OCI-LY1 (cell line): ENCODE measurements at regions not wholly inside any gene's neighbourhood (a gene's known extent, or its start where the extent isn't known, plus 50 kb on each side); places are given as distances from the start of the nearest gene placed in this dataset.

ENCODE experiments used
- H2AFZ ChIP-seq: fragments of 200-600 bp; sonication (generic), shearing (Covaris generic); 2 replicates; pipeline ENCODE4 v1.6.0; 2014; ENCODE audit warnings: antibody characterized with exemption, mild to moderate bottlenecking, low read length
- H3F3A ChIP-seq: fragments of 200-600 bp; sonication (generic), shearing (Covaris generic); 2 replicates; pipeline ENCODE4 v1.6.0; 2014; ENCODE audit warnings: mild to moderate bottlenecking, antibody characterized with exemption, low read length, moderate library complexity; ENCODE audit not compliant: insufficient read depth
- H3K27ac ChIP-seq: fragments of 200-600 bp; sonication (generic); 2 replicates; pipeline ENCODE4 v1.5.1; 2014; ENCODE audit warnings: low read length, mixed run types, mild to moderate bottlenecking, low read depth; ENCODE audit not compliant: poor library complexity, severe bottlenecking
- H3K27me3 ChIP-seq: fragments of 200-600 bp; sonication (generic); 2 replicates; pipeline ENCODE4 v1.6.0; 2014; ENCODE audit warnings: antibody characterized with exemption, mild to moderate bottlenecking, low read length, moderate library complexity; ENCODE audit not compliant: insufficient read depth
- H3K36me3 ChIP-seq: fragments of 200-600 bp; sonication (generic); 2 replicates; pipeline ENCODE4 v1.6.1; 2014; ENCODE audit warnings: mild to moderate bottlenecking, antibody characterized with exemption, low read length, moderate library complexity, mixed read lengths; ENCODE audit not compliant: insufficient read depth
- H3K4me1 ChIP-seq: fragments of 200-600 bp; sonication (generic); 2 replicates; pipeline ENCODE4 v1.5.1; 2014; ENCODE audit warnings: mild to moderate bottlenecking, low read length, moderate library complexity; ENCODE audit not compliant: insufficient read depth, severe bottlenecking
- H3K4me2 ChIP-seq: fragments of 200-600 bp; sonication (generic), shearing (Covaris generic); 2 replicates; pipeline ENCODE4 v1.6.1; 2014; ENCODE audit warnings: low read length
- H3K4me3 ChIP-seq: fragments of 200-600 bp; sonication (generic); 2 replicates; pipeline ENCODE4 v1.5.1; 2014; ENCODE audit warnings: low read length, low read depth, mild to moderate bottlenecking, mixed read lengths; ENCODE audit not compliant: poor library complexity, severe bottlenecking
- H3K79me2 ChIP-seq: fragments of 200-600 bp; shearing (Covaris generic); 2 replicates; pipeline ENCODE4 v1.6.1; 2016; ENCODE audit warnings: mixed run types, low read length, mixed read lengths; ENCODE audit not compliant: insufficient read depth
- H3K9ac ChIP-seq: fragments of 200-600 bp; sonication (generic), shearing (Covaris generic); 2 replicates; pipeline ENCODE4 v1.6.1; 2014; ENCODE audit warnings: mild to moderate bottlenecking, low read length, mixed read lengths
- H3K9me2 ChIP-seq: fragments of 200-600 bp; sonication (generic), shearing (Covaris generic); 2 replicates; pipeline ENCODE4 v1.6.1; 2014; ENCODE audit warnings: low read depth, mild to moderate bottlenecking, low read length, mixed read lengths
- H3K9me3 ChIP-seq: fragments of 200-600 bp; shearing (Covaris generic); 2 replicates; pipeline ENCODE4 v1.6.1; 2014; ENCODE audit warnings: low read length, mixed read lengths
- H4K20me1 ChIP-seq: fragments of 200-600 bp; sonication (generic), shearing (Covaris generic); 2 replicates; pipeline ENCODE4 v1.6.0; 2016; ENCODE audit warnings: mild to moderate bottlenecking, low read length; ENCODE audit not compliant: insufficient read depth
- CTCF ChIP-seq: fragments of 200-600 bp; sonication (generic), shearing (Covaris generic); IDR thresholded peaks from 2 replicates; pipeline ENCODE4 v1.5.1; 2017; ENCODE audit warnings: mild to moderate bottlenecking, antibody characterized with exemption, low read length, moderate library complexity, mixed read lengths
- EZH2 ChIP-seq: fragments of 200-600 bp; sonication (generic), shearing (Covaris generic); IDR thresholded peaks from 2 replicates; pipeline ENCODE4 v1.8.0; 2017; ENCODE audit warnings: borderline replicate concordance, mixed run types, mild to moderate bottlenecking, antibody characterized with exemption, low read length, moderate library complexity, mixed read lengths

- H3K9me3 ChIP-seq = no peaks in the 10 kb centered on the region
- H3K4me3 ChIP-seq = no peak overlapping the region
- H3K4me2 ChIP-seq = no peak overlapping the region
- H3K9ac ChIP-seq = no peak overlapping the region
- H2AFZ ChIP-seq = no peak overlapping the region
- no peaks in the 10 kb centered on the region for H3K27me3 ChIP-seq
- H3K27ac ChIP-seq = no peak overlapping the region
- H3K79me2 ChIP-seq = no peaks in the 10 kb centered on the region
- no peaks in the 10 kb centered on the region for H3K9me2 ChIP-seq
- no peaks in the 10 kb centered on the region for H3K4me1 ChIP-seq
- H3F3A ChIP-seq = no peaks in the 10 kb centered on the region
- no peaks in the 10 kb centered on the region for H3K36me3 ChIP-seq
- no peaks in the 10 kb centered on the region for H4K20me1 ChIP-seq
- no peak for TF ChIP-seq CTCF
- no peak for TF ChIP-seq EZH2
Measured at GRCh38 chr4:114378305-114378903, 220.2 kb upstream of the UGT8 start.

- no peak overlapping the region for H2AFZ ChIP-seq
- H3K27ac ChIP-seq = no peak overlapping the region
- H3K4me3 ChIP-seq = no peak overlapping the region
- H3K79me2 ChIP-seq = no peaks in the 10 kb centered on the region
- no peaks in the 10 kb centered on the region for H3K36me3 ChIP-seq
- no peaks in the 10 kb centered on the region for H3K4me1 ChIP-seq
- no peaks in the 10 kb centered on the region for H3F3A ChIP-seq
- no peaks in the 10 kb centered on the region for H4K20me1 ChIP-seq
- H3K9ac ChIP-seq = no peak overlapping the region
- H3K27me3 ChIP-seq = no peaks in the 10 kb centered on the region
- no peak overlapping the region for H3K4me2 ChIP-seq
- no peak for TF ChIP-seq EZH2
- TF ChIP-seq CTCF = no peak
- no peaks in the 10 kb centered on the region for H3K9me2 ChIP-seq
- H3K9me3 ChIP-seq = no peaks in the 10 kb centered on the region
Measured at GRCh38 chr4:114383067-114383466, 215.5 kb upstream of the UGT8 start.

- no peaks in the 10 kb centered on the region for H3K9me3 ChIP-seq
- no peaks in the 10 kb centered on the region for H3K4me1 ChIP-seq
- no peak overlapping the region for H3K4me3 ChIP-seq
- no peaks in the 10 kb centered on the region for H3K79me2 ChIP-seq
- no peaks in the 10 kb centered on the region for H4K20me1 ChIP-seq
- no peaks in the 10 kb centered on the region for H3K36me3 ChIP-seq
- H3K9me2 ChIP-seq = no peaks in the 10 kb centered on the region
- no peak for TF ChIP-seq EZH2
- no peak for TF ChIP-seq CTCF
- no peak overlapping the region for H2AFZ ChIP-seq
- H3K27ac ChIP-seq = no peak overlapping the region
- H3K4me2 ChIP-seq = no peak overlapping the region
- no peak overlapping the region for H3K9ac ChIP-seq
- no peaks in the 10 kb centered on the region for H3F3A ChIP-seq
- H3K27me3 ChIP-seq = no peaks in the 10 kb centered on the region
Measured at GRCh38 chr4:114383721-114384120, 214.9 kb upstream of the UGT8 start.
